Lower leg skin (tissue), 3 donors: ENCODE measurements at regions not wholly inside any gene's neighbourhood (a gene's known extent, or its start where the extent isn't known, plus 50 kb on each side); places are given as distances from the start of the nearest gene placed in this dataset.
"Not testable (repeated sequence)": the region's sequence is repeated elsewhere in the genome, so short reads cannot be mapped to it uniquely, and the experiment has no call there.

Experiments
- CTCF ChIP-seq, 3 donors: fragments of 450-650 bp; IDR thresholded peaks; one replicate each; pipeline ENCODE4 v1.5.1; 2016; ENCODE audit warnings: antibody characterized with exemption in 3 of 3, mild to moderate bottlenecking in 3 of 3, moderate library complexity in 2 of 3
- POLR2A ChIP-seq, 2 donors: fragments of 450-650 bp; IDR thresholded peaks; one replicate each; pipeline ENCODE4 v1.6.1; 2016 to 2017; ENCODE audit warnings: antibody characterized with exemption in 2 of 2, mild to moderate bottlenecking in 1 of 2, moderate library complexity in 1 of 2

- TF ChIP-seq CTCF, POLR2A (IDR thresholded peaks at IDR 0.05): not testable (repeated sequence)
Measured at GRCh38 chr7:63694296-63694695, 304.4 kb upstream of the ZNF722 start.
